PC-9 (cell line): ENCODE measurements at regions not wholly inside any gene's neighbourhood (a gene's known extent, or its start where the extent isn't known, plus 50 kb on each side); places are given as distances from the start of the nearest gene placed in this dataset.

Experiments used
- CTCF ChIP-seq: fragments of 200-600 bp; sonication (generic); conservative IDR thresholded peaks from 2 replicates; pipeline ENCODE4 v1.6.1; 2017; ENCODE audit warnings: mixed run types, antibody characterized with exemption, mild to moderate bottlenecking, moderate library complexity
- EZH2 ChIP-seq: fragments of 200-600 bp; sonication (generic); IDR thresholded peaks from 2 replicates; pipeline ENCODE4 v1.8.0; 2017; ENCODE audit warnings: antibody characterized with exemption, low read depth

DNA sequence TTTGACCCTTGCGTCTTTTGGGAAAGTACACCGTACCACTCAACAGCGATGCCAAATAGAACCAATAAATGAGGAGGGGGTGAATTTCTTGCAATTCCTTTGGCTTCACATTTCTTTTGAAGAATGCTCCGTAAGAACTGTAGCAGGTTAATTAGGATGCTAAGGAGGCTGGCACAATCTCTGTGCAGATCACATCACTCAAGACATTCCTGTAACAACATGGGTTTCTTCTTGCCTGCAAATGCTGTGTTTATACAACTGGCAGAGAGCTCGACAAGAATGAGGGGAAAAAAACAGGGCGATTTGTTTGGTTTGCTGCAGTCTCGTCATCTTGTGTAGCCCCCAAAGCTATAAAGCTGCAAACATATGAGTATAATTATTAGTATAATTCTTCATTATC, 424.8 kb upstream of the DCC start:
- TF ChIP-seq CTCF (no peak), EZH2 (no peak)
